Choroid plexus epithelial cell (primary cell): ENCODE measurements at regions not wholly inside any gene's neighbourhood (a gene's known extent, or its start where the extent isn't known, plus 50 kb on each side); places are given as distances from the start of the nearest gene placed in this dataset.

Experiments
- DNase-seq: peaks from one replicate; pipeline ENCODE4 v3.0.0-alpha.2; 2010; ENCODE audit warnings: low read depth
- H3K4me3 ChIP-seq: 2 replicates; pipeline ENCODE4 v1.5.1; 2011; ENCODE audit warnings: low read depth, mild to moderate bottlenecking, control low read depth, low read length, moderate library complexity
- TF ChIP-seq, protein P1 (sequence below): conservative IDR thresholded peaks from 2 replicates; pipeline ENCODE4 v1.5.1; 2011; ENCODE audit warnings: low read depth, mild to moderate bottlenecking, control low read depth, inconsistent platforms, low read length, moderate library complexity

DNA sequence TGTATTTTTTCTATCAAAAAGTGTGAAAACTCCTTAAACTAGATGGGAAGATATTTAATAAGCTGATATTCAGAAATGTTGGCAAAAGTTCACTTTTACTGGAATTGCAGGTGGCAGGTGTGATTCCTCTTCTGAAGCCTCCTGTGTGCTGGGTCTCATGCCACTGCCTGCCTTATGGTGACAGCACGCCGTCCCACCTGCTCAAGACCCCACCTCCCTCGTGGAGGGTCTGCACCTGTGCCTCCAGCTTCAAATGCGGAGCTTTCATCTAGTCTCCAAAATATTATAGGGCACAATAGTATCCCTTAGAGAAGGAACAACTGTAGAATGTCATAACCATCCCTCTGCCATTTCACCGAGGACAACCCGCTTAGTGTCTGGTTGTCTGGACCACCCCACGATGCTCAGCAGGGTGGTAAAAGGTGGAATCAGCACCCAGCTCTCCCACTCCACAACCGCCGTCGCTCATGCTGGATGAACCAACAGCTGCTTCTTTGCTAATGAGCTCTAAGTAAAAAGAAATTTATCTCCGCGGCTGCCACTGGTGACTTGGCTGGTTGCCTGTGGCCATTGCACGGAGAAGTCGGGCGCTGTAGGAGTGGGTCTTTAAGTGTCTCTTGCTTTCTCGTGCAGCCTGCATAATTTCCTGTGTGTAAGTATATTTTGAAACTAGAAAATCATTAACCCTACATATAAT lies 119.3 kb upstream of the TCERG1L start:
- H3K4me3 ChIP-seq, result no peak overlapping the region
- DNase-seq, result no peak
- TF ChIP-seq, protein P1, sequence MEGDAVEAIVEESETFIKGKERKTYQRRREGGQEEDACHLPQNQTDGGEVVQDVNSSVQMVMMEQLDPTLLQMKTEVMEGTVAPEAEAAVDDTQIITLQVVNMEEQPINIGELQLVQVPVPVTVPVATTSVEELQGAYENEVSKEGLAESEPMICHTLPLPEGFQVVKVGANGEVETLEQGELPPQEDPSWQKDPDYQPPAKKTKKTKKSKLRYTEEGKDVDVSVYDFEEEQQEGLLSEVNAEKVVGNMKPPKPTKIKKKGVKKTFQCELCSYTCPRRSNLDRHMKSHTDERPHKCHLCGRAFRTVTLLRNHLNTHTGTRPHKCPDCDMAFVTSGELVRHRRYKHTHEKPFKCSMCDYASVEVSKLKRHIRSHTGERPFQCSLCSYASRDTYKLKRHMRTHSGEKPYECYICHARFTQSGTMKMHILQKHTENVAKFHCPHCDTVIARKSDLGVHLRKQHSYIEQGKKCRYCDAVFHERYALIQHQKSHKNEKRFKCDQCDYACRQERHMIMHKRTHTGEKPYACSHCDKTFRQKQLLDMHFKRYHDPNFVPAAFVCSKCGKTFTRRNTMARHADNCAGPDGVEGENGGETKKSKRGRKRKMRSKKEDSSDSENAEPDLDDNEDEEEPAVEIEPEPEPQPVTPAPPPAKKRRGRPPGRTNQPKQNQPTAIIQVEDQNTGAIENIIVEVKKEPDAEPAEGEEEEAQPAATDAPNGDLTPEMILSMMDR, result no peak

DNA sequence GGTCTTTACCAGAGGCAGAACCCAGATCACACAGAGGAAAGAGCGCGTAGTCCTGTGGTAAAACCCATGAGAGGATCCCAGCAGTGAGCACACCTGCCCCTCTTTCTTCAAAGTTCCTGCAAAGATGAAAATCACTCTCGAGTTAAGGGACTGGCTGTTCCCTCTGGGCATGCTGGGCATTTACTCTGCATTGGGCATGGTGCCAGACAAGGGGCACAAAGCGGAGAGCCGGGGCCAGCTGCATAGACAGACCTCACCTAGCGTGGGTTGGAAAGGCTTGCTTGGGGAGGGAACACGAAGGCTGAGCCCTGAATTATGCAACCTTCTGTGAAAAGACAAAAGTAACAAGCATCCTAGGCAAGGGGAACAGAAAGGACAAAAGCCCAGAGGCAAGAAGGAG lies 120.0 kb upstream of the TCERG1L start:
- TF ChIP-seq, protein P1, result no peak
- H3K4me3 ChIP-seq, result no peak overlapping the region
- DNase-seq, result no peak

DNA sequence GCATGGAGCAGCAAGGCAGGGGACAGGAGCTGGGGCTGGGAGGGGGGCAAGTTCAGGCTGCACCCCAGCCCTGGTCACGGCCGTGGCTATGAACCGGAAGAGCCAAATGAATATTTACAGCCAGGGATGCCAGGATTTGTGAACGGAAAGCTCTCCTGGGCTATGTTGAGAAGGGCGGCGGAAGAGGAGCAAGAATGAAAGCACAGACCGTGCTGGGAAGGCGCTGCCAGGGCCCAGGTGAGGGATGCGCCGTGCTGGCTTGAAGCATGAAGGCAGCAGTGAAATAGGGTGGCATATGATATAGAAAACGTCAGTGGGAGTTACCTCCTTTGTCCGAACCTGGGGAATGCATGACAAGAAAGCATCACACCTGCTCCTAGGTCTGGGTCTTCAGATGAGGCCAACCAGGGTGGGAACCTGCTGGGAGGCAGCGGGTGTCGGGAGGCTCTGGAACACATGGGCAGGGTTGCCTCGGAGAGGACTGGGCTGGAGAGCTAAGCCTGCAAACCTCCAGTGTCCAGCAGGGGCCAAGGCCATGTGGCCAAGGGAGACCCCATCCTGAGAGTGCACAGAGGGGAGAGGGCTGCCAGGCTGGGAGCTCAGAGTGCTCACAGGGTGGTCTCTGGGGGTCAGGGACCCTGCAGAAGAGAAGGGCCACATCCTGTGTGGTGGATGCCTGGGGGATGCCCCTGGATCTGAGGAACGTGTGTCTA lies 120.6 kb upstream of the TCERG1L start:
- DNase-seq, result no peak
- H3K4me3 ChIP-seq, result no peak overlapping the region
- TF ChIP-seq, protein P1, result no peak

DNA sequence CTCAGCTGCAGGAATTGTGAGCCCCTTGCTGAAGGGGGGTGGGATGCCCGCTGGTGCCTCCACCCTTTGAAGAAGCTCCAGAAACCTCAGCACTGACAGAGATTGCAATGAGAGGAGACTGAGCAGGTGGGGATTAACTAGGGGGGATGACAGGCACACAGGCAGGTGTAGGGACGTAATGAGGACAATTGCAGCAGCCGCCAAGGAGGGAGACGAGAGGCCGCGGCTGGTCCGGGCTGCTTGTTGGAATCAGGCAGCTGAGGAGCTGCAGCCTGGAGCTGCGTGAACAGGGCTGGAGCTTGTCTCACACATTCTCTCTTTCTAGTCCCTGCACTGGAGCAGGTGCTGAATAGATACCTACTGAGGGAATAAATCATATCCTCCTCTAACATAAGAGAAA lies 122.0 kb upstream of the TCERG1L start:
- no peak for DNase-seq
- H3K4me3 ChIP-seq, result no peak overlapping the region
- TF ChIP-seq, protein P1, result no peak

DNA sequence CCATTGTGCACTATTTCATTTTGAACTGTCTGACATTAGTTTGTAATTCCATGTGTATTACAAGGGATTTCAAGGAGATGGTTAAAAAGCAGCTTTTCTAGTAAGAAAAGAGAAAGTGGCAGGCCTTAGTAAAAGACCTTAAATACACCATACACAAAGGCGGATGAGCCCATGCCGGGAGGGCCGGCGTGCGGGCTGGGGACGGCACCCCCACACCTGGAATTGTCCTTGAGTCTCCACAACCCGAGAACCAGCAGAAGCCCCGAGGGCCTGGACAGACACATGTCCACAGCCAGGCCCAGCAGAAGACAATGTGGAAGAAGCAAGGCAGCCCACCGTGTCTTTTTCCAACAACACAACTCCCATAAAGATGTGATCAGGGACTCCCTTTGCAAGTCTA lies 123.7 kb upstream of the TCERG1L start:
- DNase-seq, result no peak
- no peak overlapping the region for H3K4me3 ChIP-seq
- TF ChIP-seq, protein P1, result no peak

DNA sequence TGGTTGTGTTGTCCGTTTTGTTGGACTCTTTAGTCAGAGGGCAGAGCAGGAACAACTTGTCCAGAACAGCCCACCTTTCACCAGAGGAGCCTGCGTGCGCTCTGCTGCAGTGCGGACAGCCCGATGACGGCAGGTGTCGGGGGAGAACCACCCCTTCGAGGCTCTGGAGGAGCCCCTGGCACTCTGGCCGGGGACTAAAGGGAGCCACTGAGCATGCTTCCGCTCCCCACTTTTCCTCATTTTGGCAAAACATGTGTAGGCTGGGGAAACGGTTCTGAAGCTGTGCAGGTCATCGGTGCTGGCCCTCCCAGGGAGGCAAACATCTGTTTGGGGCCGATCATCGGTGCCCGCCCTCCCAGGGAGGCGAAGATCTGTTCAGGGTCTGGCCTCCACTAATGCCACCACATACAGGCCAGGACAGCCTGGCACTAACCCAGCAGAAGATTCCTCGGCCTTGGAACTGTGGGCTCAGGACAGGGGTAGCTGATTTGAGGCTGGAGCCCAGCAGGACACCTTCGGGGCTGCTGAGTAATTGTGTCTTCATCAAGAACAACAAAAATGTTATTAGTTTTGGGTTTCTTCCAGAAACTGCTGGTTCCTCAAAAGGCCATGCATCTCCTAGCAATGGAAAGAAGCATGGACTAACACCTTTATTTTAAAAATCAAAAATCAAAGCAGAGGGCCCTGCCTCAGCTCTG lies 124.4 kb upstream of the TCERG1L start:
- DNase-seq, result no peak
- H3K4me3 ChIP-seq, result no peak overlapping the region
- TF ChIP-seq, protein P1, result no peak
